Thymus (tissue), 11 donors: ENCODE measurements at regions not wholly inside any gene's neighbourhood (a gene's known extent, or its start where the extent isn't known, plus 50 kb on each side); places are given as distances from the start of the nearest gene placed in this dataset.

Source experiments
- DNase-seq, 9 donors: peaks; one replicate each; pipeline ENCODE4 v3.0.0-alpha.2; 2013; ENCODE audit warnings: low spot score in 9 of 9, low read depth in 6 of 9, missing footprints in 1 of 9
- H3K27ac ChIP-seq, 2 donors: one replicate each; pipeline ENCODE4 v1.5.1; 2013; ENCODE audit warnings: control low read depth in 1 of 2, low read depth in 1 of 2, low read length in 1 of 2, mild to moderate bottlenecking in 1 of 2, moderate library complexity in 1 of 2
- H3K27me3 ChIP-seq, 2 donors: one replicate each; pipeline ENCODE4 v1.5.1; 2013; ENCODE audit warnings: low read length in 1 of 2; ENCODE audit not compliant: control insufficient read depth in 2 of 2, insufficient read depth in 1 of 2
- H3K36me3 ChIP-seq, 2 donors: one replicate each; pipeline ENCODE4 v1.5.1; 2013; ENCODE audit warnings: low read length in 1 of 2, mild to moderate bottlenecking in 1 of 2, moderate library complexity in 1 of 2; ENCODE audit not compliant: control insufficient read depth in 2 of 2, insufficient read depth in 2 of 2
- H3K4me1 ChIP-seq, 2 donors: one replicate each; pipeline ENCODE4 v1.5.1; 2013; ENCODE audit warnings: low read length in 2 of 2; ENCODE audit not compliant: control insufficient read depth in 2 of 2, insufficient read depth in 2 of 2
- H3K4me3 ChIP-seq, 2 donors: one replicate each; pipeline ENCODE4 v1.5.1; 2013; ENCODE audit warnings: low read length in 2 of 2, control low read depth in 1 of 2, mild to moderate bottlenecking in 1 of 2
- H3K9me3 ChIP-seq, 2 donors: one replicate each; pipeline ENCODE4 v1.5.1; 2013; ENCODE audit warnings: low read length in 1 of 2, mild to moderate bottlenecking in 1 of 2; ENCODE audit not compliant: control insufficient read depth in 2 of 2, insufficient read depth in 1 of 2
- WGBS: extraction: QIAGEN DNeasy Blood & Tissue Kit; methylation state at CpG from one replicate; pipeline ENCODE4 v1.1.7; 2013; 5-methylcytosine and 5-hydroxymethylcytosine counted together
- donor health status: healthy.

DNA sequence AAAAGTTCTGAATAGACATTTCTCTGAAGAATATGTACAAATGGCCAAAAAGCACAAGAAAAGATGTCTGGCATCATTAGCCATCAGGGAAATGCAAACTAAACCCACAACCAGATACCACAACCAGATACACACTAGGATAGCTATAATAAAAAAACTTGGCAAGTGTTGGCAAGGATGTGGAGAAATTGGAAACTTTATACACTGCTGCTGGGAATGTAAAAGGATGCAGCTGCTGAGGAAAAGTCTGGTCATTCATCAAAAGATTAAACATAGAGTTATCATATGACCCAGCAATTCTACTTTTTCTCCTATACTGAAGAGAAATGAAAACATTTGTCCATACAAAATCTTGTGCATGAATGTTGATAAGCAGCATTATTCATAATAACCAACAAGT is 92.3 kb downstream of the UCHL1 start:
- DNase-seq = no peak
- Histone ChIP-seq H3K4me3 (no peak overlapping the region), H3K4me1 (no peaks in the 10 kb centered on the region), H3K27me3 (no peaks in the 10 kb centered on the region), H3K36me3 (no peaks in the 10 kb centered on the region), H3K9me3 (peaks cover 0 to 3% of the 10 kb centered on the region in 2 donors), H3K27ac (no peak overlapping the region)

DNA sequence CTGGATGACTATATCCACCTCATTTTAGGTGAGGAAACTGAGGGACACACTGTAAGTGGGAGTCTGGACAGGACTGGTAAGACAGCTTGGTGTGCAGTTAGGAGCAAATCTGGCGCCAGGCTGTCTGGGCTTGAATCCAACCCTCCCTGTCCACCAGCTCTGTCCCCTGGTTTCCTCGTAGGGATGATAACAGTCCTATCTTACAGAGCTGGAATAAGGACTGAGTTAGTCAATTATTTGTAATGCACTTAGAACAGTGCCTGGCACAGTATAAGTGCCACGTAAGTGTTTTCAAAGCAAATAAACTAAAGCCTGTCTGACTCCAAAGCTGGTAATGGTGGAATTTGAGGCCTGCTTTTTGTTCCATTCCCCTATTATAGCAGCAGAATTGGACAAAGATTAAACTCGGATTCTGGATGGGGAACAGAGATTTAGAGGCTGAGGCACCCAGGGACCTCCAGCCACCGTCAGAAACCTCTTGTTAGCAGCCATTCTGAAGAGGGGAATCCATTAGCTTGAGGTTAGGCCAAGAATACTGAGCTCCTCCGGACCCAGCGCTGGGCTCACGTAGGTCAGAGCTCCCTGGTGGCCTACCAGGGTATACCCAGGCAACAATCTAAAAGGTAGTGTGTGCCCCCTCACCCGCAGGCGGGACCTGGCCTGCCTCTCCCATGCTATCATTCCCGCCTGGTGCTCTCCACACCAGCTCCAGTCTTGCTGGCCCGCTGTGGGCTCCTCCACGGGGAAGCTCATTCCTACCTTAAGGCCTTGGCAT is 102.1 kb downstream of the UCHL1 start:
- Histone ChIP-seq H3K36me3 (no peaks in the 10 kb centered on the region), H3K4me3 (no peak overlapping the region), H3K4me1 (no peaks in the 10 kb centered on the region), H3K27me3 (peaks cover 33 to 53% of the 10 kb centered on the region in 2 donors), H3K9me3 (no peaks in the 10 kb centered on the region), H3K27ac (no peak overlapping the region)
- no peak for DNase-seq
- WGBS = 94% methylated on average over 13 of the region's 13 CpGs

DNA sequence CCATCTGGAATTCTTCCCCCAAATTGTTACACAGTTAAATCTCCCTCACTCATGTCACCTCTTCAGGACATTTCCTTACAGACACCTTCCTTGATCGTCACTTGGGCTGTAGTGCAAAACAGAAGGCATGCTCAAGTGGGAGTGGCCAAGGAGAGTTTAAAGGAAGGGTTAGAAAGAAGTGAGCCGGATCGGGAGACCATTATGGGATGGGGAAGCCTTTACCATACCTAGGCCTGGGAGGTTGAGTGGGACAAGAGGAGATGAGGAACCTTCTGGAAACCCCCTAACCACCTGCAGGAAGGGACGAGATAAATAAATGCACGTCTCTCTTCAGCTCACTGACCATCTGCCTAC is 102.7 kb downstream of the UCHL1 start:
- no peak overlapping the region for H3K27ac ChIP-seq
- H3K36me3 ChIP-seq = no peaks in the 10 kb centered on the region
- peaks cover 33 to 53% of the 10 kb centered on the region in 2 donors for H3K27me3 ChIP-seq
- H3K9me3 ChIP-seq = no peaks in the 10 kb centered on the region
- no peaks in the 10 kb centered on the region for H3K4me1 ChIP-seq
- WGBS = 89% methylated on average over 5 of the region's 5 CpGs
- no peak for DNase-seq
- H3K4me3 ChIP-seq = no peak overlapping the region

DNA sequence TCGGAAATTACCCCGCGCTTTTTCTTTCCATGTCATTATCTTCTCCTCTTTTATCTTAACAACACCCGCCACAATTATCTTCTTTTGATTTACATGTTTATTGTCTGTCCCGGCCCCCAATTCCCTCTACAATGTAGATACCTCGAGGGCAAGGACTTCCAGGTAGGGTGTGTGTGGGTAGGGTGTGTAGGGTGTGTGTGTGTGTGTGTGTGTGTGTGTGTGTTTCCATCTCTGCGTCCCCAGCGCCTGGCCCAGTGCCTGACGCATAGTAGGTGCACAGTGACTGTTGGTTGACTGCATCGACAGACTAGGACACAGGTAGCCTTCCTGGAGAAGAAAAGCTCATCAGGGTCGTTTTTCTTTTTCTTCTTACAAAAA is 103.1 kb downstream of the UCHL1 start:
- 67% methylated on average over 11 of the region's 11 CpGs for WGBS
- no peak overlapping the region for H3K4me3 ChIP-seq
- H3K27ac ChIP-seq = no peak overlapping the region
- H3K9me3 ChIP-seq = no peaks in the 10 kb centered on the region
- no peak for DNase-seq
- H3K27me3 ChIP-seq = peaks cover 33 to 53% of the 10 kb centered on the region in 2 donors
- H3K36me3 ChIP-seq = no peaks in the 10 kb centered on the region
- H3K4me1 ChIP-seq = no peaks in the 10 kb centered on the region

DNA sequence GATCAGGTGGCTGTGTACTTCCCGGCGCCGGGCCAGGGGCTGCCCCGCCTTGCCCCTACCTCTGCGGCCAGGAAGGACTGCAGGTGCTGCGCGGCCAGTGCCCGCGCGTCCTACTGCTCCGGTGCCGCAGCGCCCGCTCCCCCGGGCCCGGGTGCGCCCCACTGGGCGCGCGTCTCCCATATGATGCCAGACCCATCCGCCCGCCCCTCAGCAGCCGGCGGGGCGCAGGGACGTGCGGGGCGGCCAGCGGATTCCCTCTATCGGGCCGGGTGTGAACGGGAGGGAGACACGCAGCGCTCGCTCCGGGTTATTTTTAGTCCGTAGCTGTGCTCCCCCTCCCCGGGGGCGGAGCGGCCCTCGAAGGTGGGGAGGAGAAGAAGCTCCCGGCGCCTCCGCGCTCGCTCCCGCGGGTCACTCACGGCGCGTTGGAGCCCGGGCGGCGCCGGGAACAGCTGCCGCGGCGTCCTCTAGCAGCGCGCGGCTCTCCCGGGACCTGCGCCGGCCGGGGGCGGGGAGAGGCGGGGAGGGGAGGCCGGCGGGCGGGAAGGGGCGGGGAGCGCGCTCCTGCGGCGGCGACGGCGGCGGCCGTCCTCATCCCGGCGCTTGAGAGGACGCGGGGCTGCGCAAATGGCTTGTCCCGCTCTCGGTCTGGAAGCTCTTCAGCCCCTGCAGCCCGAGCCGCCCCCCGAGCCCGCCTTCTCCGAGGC is 103.6 kb downstream of the UCHL1 start:
- Histone ChIP-seq H3K4me1 (no peaks in the 10 kb centered on the region), H3K4me3 (peak overlapping the region; percentile 28 to 37), H3K9me3 (no peaks in the 10 kb centered on the region), H3K27me3 (peaks cover 33 to 53% of the 10 kb centered on the region in 2 donors), H3K27ac (no peak overlapping the region), H3K36me3 (no peaks in the 10 kb centered on the region)
- WGBS = 1% methylated on average over 91 of the region's 92 CpGs
- DNase-seq = peak in 1 of 9 donors; percentile 23

DNA sequence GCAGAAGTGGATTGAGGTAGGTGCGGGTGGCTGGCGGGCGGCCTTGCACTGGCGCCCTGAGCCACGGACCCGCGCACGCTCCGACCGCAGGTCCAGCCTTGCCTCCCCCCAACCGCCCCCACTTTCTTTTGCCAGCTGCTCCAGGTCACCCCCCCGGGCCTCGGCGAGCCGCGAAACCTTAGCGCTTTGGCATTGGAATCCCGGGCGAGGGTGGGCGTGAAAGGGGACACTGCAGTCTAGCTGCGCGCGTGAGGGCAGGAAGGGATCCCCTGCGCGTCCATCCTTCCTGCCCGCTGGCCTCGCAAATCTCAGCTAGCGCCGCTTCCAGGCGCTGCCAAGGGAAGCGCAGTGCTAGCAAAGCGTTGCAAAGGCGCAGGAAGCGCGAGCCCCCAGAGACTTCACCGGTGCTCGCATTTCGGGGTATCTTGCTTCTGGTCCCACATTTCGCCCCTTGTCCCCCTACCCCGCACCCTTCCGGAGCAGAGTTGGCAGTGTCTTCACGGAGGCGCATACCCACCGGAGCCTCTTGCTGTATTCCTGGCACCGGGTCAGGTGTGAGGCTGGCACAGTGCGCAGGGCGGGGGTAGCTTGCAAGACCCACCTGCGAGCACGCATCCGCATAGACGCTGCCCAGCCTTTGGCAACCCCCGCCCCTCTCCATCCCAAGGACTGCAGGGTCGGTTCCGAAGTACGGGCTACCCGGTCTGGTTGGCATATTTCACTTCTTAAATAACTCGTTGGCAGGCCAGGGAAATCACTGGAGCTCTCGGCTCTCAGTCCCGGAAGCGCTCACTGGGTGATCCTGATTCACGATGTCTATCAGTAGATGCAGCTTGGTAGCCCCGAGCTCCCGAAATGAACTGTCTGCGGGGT is 104.4 kb downstream of the UCHL1 start:
- WGBS = 1% methylated on average over 64 of the region's 64 CpGs
- H3K36me3 ChIP-seq = no peaks in the 10 kb centered on the region
- H3K27ac ChIP-seq = no peak overlapping the region
- no peaks in the 10 kb centered on the region for H3K4me1 ChIP-seq
- H3K27me3 ChIP-seq = peaks cover 33 to 53% of the 10 kb centered on the region in 2 donors
- DNase-seq = no peak
- H3K4me3 ChIP-seq = peak overlapping the region; percentile 28 to 37
- H3K9me3 ChIP-seq = no peaks in the 10 kb centered on the region

DNA sequence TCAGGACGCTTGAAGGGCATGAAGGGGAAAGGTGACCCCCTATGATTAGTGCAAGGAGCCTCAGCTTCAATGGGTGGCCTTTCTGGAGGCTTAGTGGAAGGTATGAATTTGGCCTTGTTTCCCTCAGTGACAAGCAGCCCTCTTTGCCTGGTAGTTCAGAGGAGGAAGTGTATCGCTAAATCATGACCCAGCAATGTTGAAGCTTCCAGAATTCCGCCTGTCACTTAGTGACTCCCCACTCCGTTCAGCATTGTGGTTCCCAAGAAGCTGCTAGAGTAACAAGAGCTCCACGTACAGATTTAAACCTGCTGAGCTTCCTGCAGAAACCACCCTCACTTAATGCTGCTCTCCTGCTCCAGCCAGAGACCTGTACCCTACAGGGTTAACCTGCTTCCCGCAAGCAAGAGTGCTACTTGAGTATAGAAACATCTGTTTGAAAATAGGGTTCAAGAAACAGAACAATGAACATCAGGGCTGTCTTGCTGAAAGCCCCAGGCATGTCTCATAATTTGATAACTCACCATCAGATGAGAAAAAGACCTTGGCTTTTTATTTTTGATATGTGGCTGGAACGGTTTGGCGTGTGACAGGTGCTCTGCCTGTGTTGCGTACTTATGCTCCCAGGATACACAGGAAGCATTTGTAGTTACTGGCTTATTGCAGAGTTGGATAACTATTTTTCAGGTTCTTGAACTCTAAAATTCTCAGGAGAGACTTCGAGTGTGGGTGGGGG is 105.2 kb downstream of the UCHL1 start:
- H3K9me3 ChIP-seq = no peaks in the 10 kb centered on the region
- H3K27ac ChIP-seq = no peak overlapping the region
- H3K4me3 ChIP-seq = peak overlapping the region in 1 of 2 donors; percentile 37
- H3K27me3 ChIP-seq = peaks cover 33 to 53% of the 10 kb centered on the region in 2 donors
- 34% methylated on average over 10 of the region's 10 CpGs for WGBS
- no peak for DNase-seq
- no peaks in the 10 kb centered on the region for H3K4me1 ChIP-seq
- H3K36me3 ChIP-seq = no peaks in the 10 kb centered on the region

DNA sequence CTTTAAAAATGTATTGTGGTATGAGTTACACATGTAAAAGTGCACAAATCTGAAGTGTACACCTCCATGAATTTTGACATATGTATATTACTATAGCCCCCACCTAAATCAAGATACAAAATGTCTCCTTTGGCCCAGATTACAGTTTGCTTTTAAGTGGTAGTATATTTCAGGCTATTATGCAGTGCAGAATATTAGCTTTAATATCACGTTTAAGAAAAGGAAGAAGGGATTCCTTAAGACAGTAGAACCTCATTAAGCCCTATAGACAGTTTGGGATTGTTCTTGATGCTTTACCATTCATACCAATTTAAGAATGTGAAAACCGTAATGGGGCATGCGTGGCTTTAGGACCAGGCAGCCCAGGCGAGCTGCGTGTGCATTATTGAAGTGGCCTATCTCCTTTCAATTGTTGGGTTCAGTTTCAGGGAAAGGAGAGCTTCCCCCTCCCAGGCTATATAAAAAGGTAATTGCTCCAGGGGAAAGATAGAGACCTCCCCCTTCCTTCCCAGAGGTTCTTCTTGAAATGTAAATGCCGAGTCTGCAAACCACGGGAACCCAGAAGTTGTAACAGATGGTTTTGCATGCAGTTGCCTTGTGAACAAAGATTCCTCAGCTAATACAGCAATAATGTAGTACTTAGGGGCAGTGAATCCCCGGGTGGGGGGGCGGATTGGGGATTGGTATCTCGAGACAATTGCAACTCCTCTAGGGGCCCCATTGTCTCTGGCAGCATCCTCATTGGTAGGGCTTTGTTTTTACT is 106.1 kb downstream of the UCHL1 start:
- no peak for DNase-seq

More for the DNA sequence above, 106.1 kb downstream of the UCHL1 start:
- H3K27me3 ChIP-seq = peaks cover 33 to 53% of the 10 kb centered on the region in 2 donors
- WGBS = 68% methylated on average over 10 of the region's 10 CpGs
- no peak overlapping the region for H3K4me3 ChIP-seq
- no peaks in the 10 kb centered on the region for H3K9me3 ChIP-seq
- no peaks in the 10 kb centered on the region for H3K4me1 ChIP-seq
- no peak overlapping the region for H3K27ac ChIP-seq
- H3K36me3 ChIP-seq = no peaks in the 10 kb centered on the region
